IMR-90 (cell line): ENCODE measurements at regions not wholly inside any gene's neighbourhood (a gene's known extent, or its start where the extent isn't known, plus 50 kb on each side); places are given as distances from the start of the nearest gene placed in this dataset.

Experiments used
- ATAC-seq: fragments of 200-7000 bp; cut with Tn5 transposase; 2 replicates; pipeline ENCODE4 v1.9.1; 2020; ENCODE audit warnings: low read depth, mild to moderate bottlenecking, moderate library complexity
- BruUV-seq: library from RNA; stranded (reverse); fragments of 400-500 nt; replicated peaks from 2 replicates; lab custom pipeline; 2021; lab: Mats Ljungman, UMichigan
- CTCF ChIA-PET: fragments of 300-600 bp; formaldehyde crosslinking; extraction: SDS; loops from one replicate; lab custom pipeline; 2021; ENCODE audit warnings: antibody characterized with exemption; lab: Yijun Ruan, JAX
- POLR2A ChIA-PET: fragments of 300-600 bp; sonication (Branson Sonifier 250); formaldehyde crosslinking; loops from one replicate; lab custom pipeline; 2022; ENCODE audit warnings: antibody characterized with exemption; ENCODE audit not compliant: unreplicated experiment; lab: Charles Lee
- DNase-seq: peaks from one replicate; pipeline ENCODE4 v3.0.0; 2013
- H2AFZ ChIP-seq: replicated peaks from 2 replicates; pipeline ENCODE3; 2013; ENCODE audit warnings: low read length, mild to moderate bottlenecking; ENCODE audit not compliant: poor library complexity
- H2AK5ac ChIP-seq: 2 replicates; pipeline ENCODE4 v1.6.1; 2013; ENCODE audit warnings: low read depth, low read length, inconsistent platforms
- H2AK9ac ChIP-seq: replicated peaks from 2 replicates; pipeline ENCODE3; 2013; ENCODE audit warnings: mild to moderate bottlenecking, low read depth, low read length, moderate library complexity; ENCODE audit not compliant: poor library complexity
- H2BK120ac ChIP-seq: 2 replicates; pipeline ENCODE4 v1.6.1; 2013; ENCODE audit warnings: low read depth, low read length, inconsistent platforms
- H2BK15ac ChIP-seq: 3 replicates; pipeline ENCODE4 v1.6.1; 2013; ENCODE audit warnings: low read depth, low read length, inconsistent platforms
- H2BK20ac ChIP-seq: 2 replicates; pipeline ENCODE4 v1.6.1; 2013; ENCODE audit warnings: low read depth, mild to moderate bottlenecking, inconsistent platforms, low read length, moderate library complexity
- H2BK5ac ChIP-seq: 2 replicates; pipeline ENCODE4 v1.6.1; 2013; ENCODE audit warnings: mild to moderate bottlenecking, low read depth, low read length, inconsistent platforms; ENCODE audit not compliant: poor library complexity, severe bottlenecking
- H3K14ac ChIP-seq: replicated peaks from 2 replicates; pipeline ENCODE4 v1.6.1; 2013; ENCODE audit warnings: low read depth, low read length, inconsistent platforms
- H3K18ac ChIP-seq: 2 replicates; pipeline ENCODE4 v1.6.1; 2013; ENCODE audit warnings: low read depth, low read length, control low read depth
- H3K23ac ChIP-seq: 2 replicates; pipeline ENCODE4 v1.6.1; 2013; ENCODE audit warnings: low read depth, low read length, inconsistent platforms
- H3K27ac ChIP-seq: 2 replicates; pipeline ENCODE4 v1.5.1; 2013; ENCODE audit warnings: mild to moderate bottlenecking, control low read depth, low read length; ENCODE audit not compliant: insufficient read depth
- H3K27me3 ChIP-seq: 2 replicates; pipeline ENCODE4 v1.6.1; 2013; ENCODE audit warnings: low read length; ENCODE audit not compliant: control insufficient read depth, insufficient read depth
- H3K36me3 ChIP-seq: 2 replicates; pipeline ENCODE4 v1.6.1; 2013; ENCODE audit warnings: low read length, mixed read lengths; ENCODE audit not compliant: control insufficient read depth, insufficient read depth
- H3K4ac ChIP-seq: 2 replicates; pipeline ENCODE4 v1.6.1; 2013; ENCODE audit warnings: low read depth, low read length, inconsistent platforms
- H3K4me1 ChIP-seq: 2 replicates; pipeline ENCODE4 v1.6.1; 2013; ENCODE audit warnings: low read length, mixed read lengths; ENCODE audit not compliant: control insufficient read depth, insufficient read depth
- H3K4me2 ChIP-seq: 2 replicates; pipeline ENCODE4 v1.6.1; 2013; ENCODE audit warnings: low read depth, mild to moderate bottlenecking, control low read depth, low read length, moderate library complexity
- H3K4me3 ChIP-seq: 2 replicates; pipeline ENCODE4 v1.5.1; 2013; ENCODE audit warnings: low read depth, mild to moderate bottlenecking, control low read depth, low read length, moderate library complexity; ENCODE audit not compliant: insufficient read depth
- H3K56ac ChIP-seq: 2 replicates; pipeline ENCODE4 v1.6.1; 2013; ENCODE audit warnings: low read length, inconsistent platforms; ENCODE audit not compliant: insufficient read depth; ENCODE audit errors: extremely low read depth
- H3K79me1 ChIP-seq, 2 experiments: 2 replicates each; pipeline ENCODE4 v1.6.1; 2013; ENCODE audit warnings: low read length in 2 of 2, inconsistent platforms in 1 of 2, low read depth in 1 of 2
- H3K9ac ChIP-seq: 2 replicates; pipeline ENCODE4 v1.6.1; 2013; ENCODE audit warnings: low read depth, low read length, control low read depth
- H3K9me1 ChIP-seq: 2 replicates; pipeline ENCODE4 v1.6.1; 2013; ENCODE audit warnings: low read length, inconsistent platforms; ENCODE audit not compliant: insufficient read depth
- H3K9me3 ChIP-seq: 2 replicates; pipeline ENCODE4 v1.6.1; 2013; ENCODE audit warnings: low read length; ENCODE audit not compliant: control insufficient read depth, insufficient read depth
- H4K20me1 ChIP-seq: 2 replicates; pipeline ENCODE4 v1.6.1; 2013; ENCODE audit warnings: low read length, inconsistent platforms; ENCODE audit not compliant: insufficient read depth
- H4K5ac ChIP-seq: 2 replicates; pipeline ENCODE4 v1.6.1; 2013; ENCODE audit warnings: mild to moderate bottlenecking, low read depth, low read length, control low read depth
- H4K8ac ChIP-seq, 2 experiments: 2 replicates each; pipeline ENCODE4 v1.6.1; 2013; ENCODE audit warnings: low read depth in 2 of 2, low read length in 2 of 2, control low read depth in 1 of 2, inconsistent platforms in 1 of 2
- H4K91ac ChIP-seq: 2 replicates; pipeline ENCODE4 v1.6.1; 2013; ENCODE audit warnings: low read depth, low read length, inconsistent platforms; ENCODE audit not compliant: insufficient read depth
- BHLHE40 ChIP-seq: fragments of 150-350 bp; IDR thresholded peaks from 2 replicates; pipeline ENCODE4 v1.6.1; 2016; ENCODE audit warnings: mild to moderate bottlenecking, low read depth, low read length
- CEBPB ChIP-seq: IDR thresholded peaks from 2 replicates; pipeline ENCODE4 v1.6.1; 2012; ENCODE audit warnings: low read depth, low read length, improper control_type of control experiment
- CHD1 ChIP-seq: IDR thresholded peaks from 2 replicates; pipeline ENCODE4 v1.6.1; 2012; ENCODE audit warnings: low read depth, low read length, improper control_type of control experiment
- CTCF ChIP-seq: conservative IDR thresholded peaks from 2 replicates; pipeline ENCODE4 v1.5.1; 2012; ENCODE audit warnings: mild to moderate bottlenecking, low read depth, low read length, improper control_type of control experiment
- ELK1 ChIP-seq: fragments of 150-350 bp; IDR thresholded peaks from 2 replicates; pipeline ENCODE4 v1.6.1; 2016; ENCODE audit warnings: low read depth, mild to moderate bottlenecking, low read length, moderate library complexity, borderline replicate concordance
- FOS ChIP-seq: fragments of 150-350 bp; IDR thresholded peaks from 2 replicates; pipeline ENCODE4 v1.6.1; 2016; ENCODE audit warnings: low read depth, low read length
- MAFK ChIP-seq: IDR thresholded peaks from 2 replicates; pipeline ENCODE4 v1.6.1; 2012; ENCODE audit warnings: low read depth, low read length, improper control_type of control experiment
- MAZ ChIP-seq: IDR thresholded peaks from 2 replicates; pipeline ENCODE4 v1.6.1; 2012; ENCODE audit warnings: low read depth, mild to moderate bottlenecking, low read length, improper control_type of control experiment, moderate library complexity, borderline replicate concordance
- MXI1 ChIP-seq: IDR thresholded peaks from 2 replicates; pipeline ENCODE4 v1.6.1; 2012; ENCODE audit warnings: low read depth, mild to moderate bottlenecking, low read length, moderate library complexity, borderline replicate concordance
- NFE2L2 ChIP-seq: fragments of 150-350 bp; IDR thresholded peaks from 2 replicates; pipeline ENCODE4 v1.6.1; 2016; ENCODE audit warnings: low read depth, mild to moderate bottlenecking, low read length
- POLR2A ChIP-seq: IDR thresholded peaks from 2 replicates; pipeline ENCODE4 v1.6.1; 2012; ENCODE audit warnings: mild to moderate bottlenecking, low read depth, low read length
- RAD21 ChIP-seq: IDR thresholded peaks from 2 replicates; pipeline ENCODE4 v1.6.1; 2012; ENCODE audit warnings: low read length, improper control_type of control experiment
- RCOR1 ChIP-seq: IDR thresholded peaks from 2 replicates; pipeline ENCODE4 v1.6.1; 2012; ENCODE audit warnings: mild to moderate bottlenecking, low read length, improper control_type of control experiment; ENCODE audit not compliant: insufficient replicate concordance
- RFX5 ChIP-seq: IDR thresholded peaks from 2 replicates; pipeline ENCODE4 v1.8.0; 2012; ENCODE audit warnings: low read depth, mild to moderate bottlenecking, low read length, moderate library complexity
- SMC3 ChIP-seq: fragments of 150-350 bp; IDR thresholded peaks from 2 replicates; pipeline ENCODE4 v1.6.1; 2016; ENCODE audit warnings: low read depth, mild to moderate bottlenecking, antibody characterized with exemption, low read length, moderate library complexity
- USF2 ChIP-seq: fragments of 150-350 bp; IDR thresholded peaks from 2 replicates; pipeline ENCODE4 v1.6.1; 2017; ENCODE audit warnings: mild to moderate bottlenecking, antibody characterized with exemption, low read length, low read depth
- WGBS, 2 experiments: methylation state at CpG; one replicate each; pipeline versions ENCODE4 v1.1.5 to v1.1.7; 2013; ENCODE audit warnings: missing lambda C conversion rate in 2 of 2; ENCODE audit not compliant: insufficient read length in 1 of 2; ENCODE audit errors: extremely low coverage in 2 of 2; 5-methylcytosine and 5-hydroxymethylcytosine counted together
- dilution Hi-C: fragments of 300-500 bp; cut with HindIII; formaldehyde crosslinking; loops from one replicate; pipeline ENCODE4 v1.14.3; 2018; ENCODE audit warnings: low sequenced_read_pairs; ENCODE audit not compliant: unreplicated experiment
- in situ Hi-C: fragments of 300-500 bp; cut with MboI; formaldehyde crosslinking; loops from 3 replicates; pipeline ENCODE4 v1.14.3; 2019; ENCODE audit warnings: low sequenced_read_pairs, inconsistent platforms, mixed read lengths
- intact Hi-C: fragments of 100-400 bp; cut with micrococcal nuclease; formaldehyde crosslinking; loops from 2 replicates; pipeline ENCODE4 v1.10.0; 2022

GRCh38 chr5:167598166-167598565 is 693.3 kb upstream of the WWC1 start:
- H3K56ac ChIP-seq, result no peak overlapping the region
- H3K36me3 ChIP-seq, result no peaks in the 10 kb centered on the region
- ATAC-seq, result no peak
- H4K20me1 ChIP-seq, result no peaks in the 10 kb centered on the region
- intact Hi-C loops, result no loop called here
- no peaks in the 10 kb centered on the region for H3K27me3 ChIP-seq
- no peak overlapping the region for H3K4me2 ChIP-seq
- no TSS peak for BruUV-seq
- no peak overlapping the region for H4K91ac ChIP-seq
- in situ Hi-C loops, result no loop called here
- H2AK9ac ChIP-seq, result no peak overlapping the region
- no peak overlapping the region for H4K8ac ChIP-seq
- H2BK120ac ChIP-seq, result no peak overlapping the region
- H3K4me3 ChIP-seq, result no peak overlapping the region
- no peaks in the 10 kb centered on the region for H3K9me1 ChIP-seq
- H2BK5ac ChIP-seq, result no peak overlapping the region
- H2BK15ac ChIP-seq, result no peak overlapping the region
- H3K14ac ChIP-seq, result no peak overlapping the region
- no peak overlapping the region for H3K27ac ChIP-seq
- H3K23ac ChIP-seq, result no peak overlapping the region
- no peak overlapping the region for H2AFZ ChIP-seq
- CTCF ChIA-PET, result no interaction called here
- no peak overlapping the region for H3K9ac ChIP-seq
- H3K4me1 ChIP-seq, result no peaks in the 10 kb centered on the region
- POLR2A ChIA-PET, result no interaction called here
- H3K79me1 ChIP-seq, result no peaks in the 10 kb centered on the region
- no peak overlapping the region for H2BK20ac ChIP-seq
- H3K9me3 ChIP-seq, result no peaks in the 10 kb centered on the region
- no peak for TF ChIP-seq SMC3
- no peak for TF ChIP-seq RAD21
- TF ChIP-seq FOS, result no peak
- no peak for TF ChIP-seq BHLHE40
- no peak for TF ChIP-seq CEBPB
- TF ChIP-seq RFX5, result no peak
- no peak for TF ChIP-seq MXI1
- TF ChIP-seq USF2, result no peak
- TF ChIP-seq MAFK, result no peak
- no peak for TF ChIP-seq RCOR1
- no peak for TF ChIP-seq CTCF
- no peak for TF ChIP-seq CHD1
- TF ChIP-seq ELK1, result no peak
- TF ChIP-seq NFE2L2, result no peak
- no peak for TF ChIP-seq POLR2A
- no peak for TF ChIP-seq MAZ
- H3K4ac ChIP-seq, result no peak overlapping the region
- H4K5ac ChIP-seq, result no peak overlapping the region
- WGBS, 2 experiments, result 80% methylated on average over 1 of the region's 1 CpG; no CpG with 5 or more reads in 1 of the 2 experiments
- H3K18ac ChIP-seq, result no peak overlapping the region
- no peak overlapping the region for H2AK5ac ChIP-seq
- dilution Hi-C loops, result no loop called here
- no peak for DNase-seq
